ENCODE measurements at regions not wholly inside any gene's neighbourhood (a gene's known extent, or its start where the extent isn't known, plus 50 kb on each side); places are given as distances from the start of the nearest gene placed in this dataset.

DNA sequence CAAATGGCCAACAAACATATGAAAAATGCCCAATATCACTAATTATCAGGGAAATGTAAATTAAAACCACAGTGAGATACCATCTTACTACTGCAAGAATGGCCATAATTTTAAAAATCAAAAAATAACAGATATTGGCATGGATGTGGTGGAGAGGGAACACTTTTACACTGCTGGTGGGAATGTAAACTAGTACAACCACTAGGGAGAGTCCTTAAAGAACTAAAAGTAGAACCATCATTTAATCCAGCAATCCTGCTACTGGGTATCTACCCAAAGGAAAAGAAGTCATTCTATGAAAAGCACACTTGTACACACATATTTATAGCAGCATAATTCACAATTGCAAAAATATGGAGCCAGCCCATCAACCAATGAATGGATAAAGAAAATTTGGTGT is 459.7 kb downstream of the GXYLT1 start:
- Histone ChIP-seq H4K20me1 (ENCODE audit: low read length) (no peaks in the 10 kb centered on the region), H3K36me3 (ENCODE audit: low read depth, low read length) (no peaks in the 10 kb centered on the region), H3K4me3 (ENCODE audit: low read length) (no peak overlapping the region), H3K79me2 (ENCODE audit: low read length) (no peaks in the 10 kb centered on the region), H2AFZ (ENCODE audit: low read length) (no peak overlapping the region), H3K9ac (ENCODE audit: low read length) (no peak overlapping the region), H3F3A (ENCODE audit: low read length, unreplicated experiment) (no peaks in the 10 kb centered on the region), H3K4me1 (ENCODE audit: insufficient read depth, low read length) (no peaks in the 10 kb centered on the region), H3K4me2 (ENCODE audit: low read length) (no peak overlapping the region), H3K27ac (ENCODE audit: low read length) (no peak overlapping the region), H3K9me2 (replicated peaks; ENCODE audit: low read length) (no peaks in the 10 kb centered on the region), H3K27me3 (ENCODE audit: low read length) (peaks cover 13% of the 10 kb centered on the region), H3K9me3 (ENCODE audit: low read length) (no peaks in the 10 kb centered on the region)
- TF ChIP-seq, protein P1, sequence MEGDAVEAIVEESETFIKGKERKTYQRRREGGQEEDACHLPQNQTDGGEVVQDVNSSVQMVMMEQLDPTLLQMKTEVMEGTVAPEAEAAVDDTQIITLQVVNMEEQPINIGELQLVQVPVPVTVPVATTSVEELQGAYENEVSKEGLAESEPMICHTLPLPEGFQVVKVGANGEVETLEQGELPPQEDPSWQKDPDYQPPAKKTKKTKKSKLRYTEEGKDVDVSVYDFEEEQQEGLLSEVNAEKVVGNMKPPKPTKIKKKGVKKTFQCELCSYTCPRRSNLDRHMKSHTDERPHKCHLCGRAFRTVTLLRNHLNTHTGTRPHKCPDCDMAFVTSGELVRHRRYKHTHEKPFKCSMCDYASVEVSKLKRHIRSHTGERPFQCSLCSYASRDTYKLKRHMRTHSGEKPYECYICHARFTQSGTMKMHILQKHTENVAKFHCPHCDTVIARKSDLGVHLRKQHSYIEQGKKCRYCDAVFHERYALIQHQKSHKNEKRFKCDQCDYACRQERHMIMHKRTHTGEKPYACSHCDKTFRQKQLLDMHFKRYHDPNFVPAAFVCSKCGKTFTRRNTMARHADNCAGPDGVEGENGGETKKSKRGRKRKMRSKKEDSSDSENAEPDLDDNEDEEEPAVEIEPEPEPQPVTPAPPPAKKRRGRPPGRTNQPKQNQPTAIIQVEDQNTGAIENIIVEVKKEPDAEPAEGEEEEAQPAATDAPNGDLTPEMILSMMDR (conservative IDR thresholded peaks at IDR 0.05; ENCODE audit: low read depth, low read length): peak; percentile 35; the same call in 1 of the 2 replicates
- no peak for TF ChIP-seq EZH2 (IDR thresholded peaks at IDR 0.05; ENCODE audit: low read length, unreplicated experiment)
- TF ChIP-seq EZH2phosphoT487 (IDR thresholded peaks at IDR 0.05; ENCODE audit: borderline replicate concordance, low read length): no peak
- ChIA-PET CTCF (no interaction called here), POLR2A (ENCODE audit: unreplicated experiment) (interaction anchor here (0.5 kb wide), 1 partner anchor 1020 kb away, joined by 3 read pairs; no protein-coding TSS in a partner anchor)
- DNase-seq (no peak), ATAC-seq (no peak)
- BruUV-seq (replicated peaks): no TSS peak
- intact Hi-C loops (cut with micrococcal nuclease): loop anchor here (10.0 kb wide), 1 partner anchor 340 kb away; no protein-coding TSS in a partner anchor

DNA sequence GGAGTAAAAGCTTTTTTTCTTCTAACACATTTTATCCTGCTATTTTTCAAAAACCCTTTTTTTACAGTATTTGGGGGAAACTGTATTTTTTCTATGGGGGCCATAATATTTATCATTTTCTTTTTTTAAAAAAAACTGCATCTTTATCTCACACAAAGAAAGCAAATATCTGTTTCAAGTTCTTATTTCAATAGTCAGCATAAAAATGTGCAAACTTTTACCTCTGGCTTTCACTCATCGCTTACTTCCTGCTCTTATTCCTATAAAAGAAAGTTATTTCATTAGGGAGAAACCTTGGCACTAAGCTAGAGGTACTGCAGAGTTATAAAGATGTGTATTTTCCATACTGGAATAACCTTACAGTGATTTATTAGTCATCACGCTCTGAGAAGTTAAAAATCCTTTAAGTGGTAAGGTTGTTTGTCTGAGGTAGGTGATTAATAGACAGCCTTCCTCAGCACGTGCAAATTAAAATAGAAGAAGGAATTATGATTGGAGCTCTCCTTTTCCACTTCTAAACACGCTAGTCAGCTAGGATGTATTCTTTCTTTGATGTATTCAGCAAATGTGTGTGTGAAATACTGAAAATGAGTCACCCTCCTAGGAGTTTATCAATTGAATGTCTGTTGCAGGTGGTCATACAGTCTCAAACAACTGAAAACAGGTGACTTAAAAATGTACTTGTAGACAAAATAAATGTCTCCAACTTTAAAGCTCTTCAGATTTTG is 461.0 kb downstream of the GXYLT1 start:
- Histone ChIP-seq H3K27ac (ENCODE audit: low read length) (no peak overlapping the region), H4K20me1 (ENCODE audit: low read length) (no peaks in the 10 kb centered on the region), H3K27me3 (ENCODE audit: low read length) (peaks cover 2% of the 10 kb centered on the region; the same call in 1 of the 2 replicates), H3K4me3 (ENCODE audit: low read length) (no peak overlapping the region), H2AFZ (ENCODE audit: low read length) (no peak overlapping the region), H3K4me1 (ENCODE audit: insufficient read depth, low read length) (no peaks in the 10 kb centered on the region), H3K4me2 (ENCODE audit: low read length) (no peak overlapping the region), H3K9ac (ENCODE audit: low read length) (no peak overlapping the region), H3K9me2 (replicated peaks; ENCODE audit: low read length) (no peaks in the 10 kb centered on the region), H3K36me3 (ENCODE audit: low read depth, low read length) (no peaks in the 10 kb centered on the region), H3K9me3 (ENCODE audit: low read length) (no peaks in the 10 kb centered on the region), H3K79me2 (ENCODE audit: low read length) (no peaks in the 10 kb centered on the region), H3F3A (ENCODE audit: low read length, unreplicated experiment) (no peaks in the 10 kb centered on the region)
- ATAC-seq: peak; percentile 22; the same call in 1 of the 2 replicates
- no peak for TF ChIP-seq EZH2phosphoT487 (IDR thresholded peaks at IDR 0.05; ENCODE audit: borderline replicate concordance, low read length)
- TF ChIP-seq, protein P1 (conservative IDR thresholded peaks at IDR 0.05; ENCODE audit: low read depth, low read length): no peak
- no peak for TF ChIP-seq EZH2 (IDR thresholded peaks at IDR 0.05; ENCODE audit: low read length, unreplicated experiment)
- BruUV-seq (replicated peaks): no TSS peak
- intact Hi-C loops (cut with micrococcal nuclease): loop anchor here (10.0 kb wide), 1 partner anchor 341 kb away; no protein-coding TSS in a partner anchor
- ChIA-PET CTCF (no interaction called here), POLR2A (ENCODE audit: unreplicated experiment) (no interaction called here)
- DNase-seq: peak; percentile 7

DNA sequence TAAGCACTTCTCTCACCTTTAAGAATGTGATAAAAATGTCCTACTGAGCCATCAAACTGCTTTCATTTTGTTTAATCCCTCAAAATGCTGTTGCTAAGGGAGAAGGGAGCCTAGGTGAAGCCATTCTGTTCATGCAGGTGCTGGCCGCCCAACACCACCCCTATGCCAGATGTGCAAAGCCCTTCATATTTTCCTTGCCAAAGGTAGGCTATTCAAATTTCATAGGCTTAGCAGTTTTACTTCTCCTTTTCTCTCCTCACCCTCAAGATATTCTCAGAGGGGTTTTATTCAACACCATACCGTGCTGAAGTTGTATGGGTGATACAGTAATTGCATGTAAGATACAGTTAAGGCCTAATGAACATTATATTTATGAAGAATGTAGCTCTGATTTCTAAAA is 461.7 kb downstream of the GXYLT1 start:
- Histone ChIP-seq H3K9me3 (ENCODE audit: low read length) (no peaks in the 10 kb centered on the region), H3K27me3 (ENCODE audit: low read length) (no peaks in the 10 kb centered on the region)
- intact Hi-C loops (cut with micrococcal nuclease): loop anchor here (10.0 kb wide), 1 partner anchor 342 kb away; no protein-coding TSS in a partner anchor

More for the DNA sequence above, 461.7 kb downstream of the GXYLT1 start:
- H3K27ac ChIP-seq (ENCODE audit: low read length): no peak overlapping the region
- H3K4me2 ChIP-seq (ENCODE audit: low read length): no peak overlapping the region
- no TSS peak for BruUV-seq (replicated peaks)
- H3K36me3 ChIP-seq (ENCODE audit: low read depth, low read length): no peaks in the 10 kb centered on the region
- POLR2A ChIA-PET (ENCODE audit: unreplicated experiment): no interaction called here
- CTCF ChIA-PET: no interaction called here
- no peak overlapping the region for H2AFZ ChIP-seq (ENCODE audit: low read length)
- H3K9me2 ChIP-seq (replicated peaks; ENCODE audit: low read length): no peaks in the 10 kb centered on the region
- ATAC-seq: no peak
- H4K20me1 ChIP-seq (ENCODE audit: low read length): no peaks in the 10 kb centered on the region
- no peak overlapping the region for H3K4me3 ChIP-seq (ENCODE audit: low read length)
- H3K4me1 ChIP-seq (ENCODE audit: insufficient read depth, low read length): no peaks in the 10 kb centered on the region
- no peaks in the 10 kb centered on the region for H3F3A ChIP-seq (ENCODE audit: low read length, unreplicated experiment)
- no peaks in the 10 kb centered on the region for H3K79me2 ChIP-seq (ENCODE audit: low read length)
- DNase-seq: no peak
- no peak for TF ChIP-seq EZH2phosphoT487 (IDR thresholded peaks at IDR 0.05; ENCODE audit: borderline replicate concordance, low read length)
- TF ChIP-seq EZH2 (IDR thresholded peaks at IDR 0.05; ENCODE audit: low read length, unreplicated experiment): no peak
- TF ChIP-seq, protein P1 (conservative IDR thresholded peaks at IDR 0.05; ENCODE audit: low read depth, low read length): no peak
- H3K9ac ChIP-seq (ENCODE audit: low read length): no peak overlapping the region

All from PC-3 (cell line).